ENCODE measurements at regions not wholly inside any gene's neighbourhood (a gene's known extent, or its start where the extent isn't known, plus 50 kb on each side); places are given as distances from the start of the nearest gene placed in this dataset.
A peak's percentile ranks its signal among the peaks of the same experiment; 100 is the strongest.

DNA sequence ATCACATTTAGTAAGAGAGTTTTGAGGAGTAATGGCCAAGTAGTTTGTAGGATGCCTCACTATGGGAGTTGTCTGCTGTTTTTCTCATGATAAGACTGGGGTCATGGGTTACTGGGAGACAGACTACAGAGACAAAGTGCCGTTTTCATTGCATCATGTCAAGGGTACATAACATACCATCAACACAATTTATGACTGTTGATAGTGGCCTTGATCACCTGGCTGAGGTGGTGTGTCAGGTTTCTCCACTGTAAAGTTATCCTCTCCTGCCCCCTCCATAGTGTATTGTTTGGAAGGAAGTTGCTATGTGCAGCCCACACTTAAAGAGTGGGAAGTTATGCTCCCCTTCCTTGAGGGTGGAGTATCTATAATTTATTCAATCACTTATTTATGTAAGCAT lies 263.5 kb upstream of the POU3F1 start:
- H3K4me1 Mint-ChIP-seq (ENCODE audit: insufficient read depth, unreplicated experiment): no peaks in the 10 kb centered on the region
- H3K9me3 Mint-ChIP-seq (ENCODE audit: unreplicated experiment): no peaks in the 10 kb centered on the region
- H3K36me3 Mint-ChIP-seq (ENCODE audit: insufficient read depth, unreplicated experiment): no peaks in the 10 kb centered on the region
- no peak for DNase-seq (ENCODE audit: unreplicated experiment)
- no peak overlapping the region for H3K27ac Mint-ChIP-seq (ENCODE audit: low read depth, unreplicated experiment)
- TF ChIP-seq, protein P1, sequence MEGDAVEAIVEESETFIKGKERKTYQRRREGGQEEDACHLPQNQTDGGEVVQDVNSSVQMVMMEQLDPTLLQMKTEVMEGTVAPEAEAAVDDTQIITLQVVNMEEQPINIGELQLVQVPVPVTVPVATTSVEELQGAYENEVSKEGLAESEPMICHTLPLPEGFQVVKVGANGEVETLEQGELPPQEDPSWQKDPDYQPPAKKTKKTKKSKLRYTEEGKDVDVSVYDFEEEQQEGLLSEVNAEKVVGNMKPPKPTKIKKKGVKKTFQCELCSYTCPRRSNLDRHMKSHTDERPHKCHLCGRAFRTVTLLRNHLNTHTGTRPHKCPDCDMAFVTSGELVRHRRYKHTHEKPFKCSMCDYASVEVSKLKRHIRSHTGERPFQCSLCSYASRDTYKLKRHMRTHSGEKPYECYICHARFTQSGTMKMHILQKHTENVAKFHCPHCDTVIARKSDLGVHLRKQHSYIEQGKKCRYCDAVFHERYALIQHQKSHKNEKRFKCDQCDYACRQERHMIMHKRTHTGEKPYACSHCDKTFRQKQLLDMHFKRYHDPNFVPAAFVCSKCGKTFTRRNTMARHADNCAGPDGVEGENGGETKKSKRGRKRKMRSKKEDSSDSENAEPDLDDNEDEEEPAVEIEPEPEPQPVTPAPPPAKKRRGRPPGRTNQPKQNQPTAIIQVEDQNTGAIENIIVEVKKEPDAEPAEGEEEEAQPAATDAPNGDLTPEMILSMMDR (IDR thresholded peaks at IDR 0.05; ENCODE audit: unreplicated experiment): no peak
- no TSS peak for BruUV-seq (replicated peaks)
- H3K4me3 Mint-ChIP-seq (ENCODE audit: unreplicated experiment): no peak overlapping the region
- intact Hi-C loops (cut with micrococcal nuclease): no loop called here
- ChIA-PET POLR2A (no interaction called here), CTCF (no interaction called here)
- H3K27me3 Mint-ChIP-seq (ENCODE audit: insufficient read depth, unreplicated experiment): peaks cover 56% of the 10 kb centered on the region

DNA sequence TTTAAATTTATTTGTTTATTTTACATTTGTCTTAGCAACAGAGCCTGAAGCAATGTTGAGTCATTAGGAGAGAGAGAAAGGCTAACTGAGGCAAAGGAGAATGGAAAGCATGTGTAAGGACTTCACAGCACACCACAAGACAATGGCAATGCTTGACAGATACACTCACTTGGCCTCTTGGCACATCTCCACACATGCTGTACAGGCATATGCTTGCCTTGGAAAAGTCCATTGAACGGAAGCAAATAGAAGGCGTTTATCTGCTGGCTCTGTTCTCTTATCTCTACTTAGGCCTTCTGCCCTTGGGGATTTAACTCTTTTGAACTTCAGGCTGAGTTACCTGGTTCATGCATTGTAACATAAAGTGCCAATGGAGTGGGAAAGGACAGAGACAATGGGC lies 262.2 kb upstream of the POU3F1 start:
- Mint-ChIP-seq H3K9me3 (ENCODE audit: unreplicated experiment) (no peaks in the 10 kb centered on the region), H3K36me3 (ENCODE audit: insufficient read depth, unreplicated experiment) (no peaks in the 10 kb centered on the region), H3K27me3 (ENCODE audit: insufficient read depth, unreplicated experiment) (peaks cover 61% of the 10 kb centered on the region), H3K4me1 (ENCODE audit: insufficient read depth, unreplicated experiment) (no peaks in the 10 kb centered on the region), H3K27ac (ENCODE audit: low read depth, unreplicated experiment) (no peak overlapping the region), H3K4me3 (ENCODE audit: unreplicated experiment) (no peak overlapping the region)
- ChIA-PET CTCF (interaction anchor here (0.7 kb wide), 1 partner anchor 148 kb away, joined by 3 read pairs; no protein-coding TSS in a partner anchor), POLR2A (no interaction called here)
- intact Hi-C loops (cut with micrococcal nuclease): no loop called here
- peak; percentile 44 for DNase-seq (ENCODE audit: unreplicated experiment)
- BruUV-seq (replicated peaks): no TSS peak
- TF ChIP-seq, protein P1 (IDR thresholded peaks at IDR 0.05; ENCODE audit: unreplicated experiment): no peak

DNA sequence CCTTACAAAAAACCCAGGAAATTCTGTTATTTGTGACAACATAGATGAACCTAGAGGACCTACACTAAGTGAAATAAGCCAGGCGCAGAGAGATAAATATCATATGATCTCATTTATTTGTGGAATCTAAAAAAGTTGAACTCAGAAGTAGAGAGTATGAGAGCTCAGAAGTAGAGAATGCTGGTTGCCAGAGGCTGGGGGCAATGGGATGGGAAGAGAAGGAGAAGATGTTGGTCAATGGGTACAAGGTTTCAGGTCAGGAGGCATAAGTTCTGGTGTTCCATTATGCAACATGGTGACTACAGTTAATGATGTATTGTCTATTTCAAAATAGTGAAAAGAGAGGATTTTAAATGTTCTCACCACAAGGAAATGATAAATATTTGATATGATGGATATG lies 259.1 kb upstream of the POU3F1 start:
- TF ChIP-seq, protein P1 (IDR thresholded peaks at IDR 0.05; ENCODE audit: unreplicated experiment): no peak
- intact Hi-C loops (cut with micrococcal nuclease): no loop called here
- Mint-ChIP-seq H3K36me3 (ENCODE audit: insufficient read depth, unreplicated experiment) (no peaks in the 10 kb centered on the region), H3K9me3 (ENCODE audit: unreplicated experiment) (no peaks in the 10 kb centered on the region), H3K4me3 (ENCODE audit: unreplicated experiment) (no peak overlapping the region), H3K27me3 (ENCODE audit: insufficient read depth, unreplicated experiment) (peaks cover 61% of the 10 kb centered on the region), H3K4me1 (ENCODE audit: insufficient read depth, unreplicated experiment) (no peaks in the 10 kb centered on the region), H3K27ac (ENCODE audit: low read depth, unreplicated experiment) (no peak overlapping the region)
- ChIA-PET CTCF (no interaction called here), POLR2A (no interaction called here)
- no TSS peak for BruUV-seq (replicated peaks)
- DNase-seq (ENCODE audit: unreplicated experiment): no peak

DNA sequence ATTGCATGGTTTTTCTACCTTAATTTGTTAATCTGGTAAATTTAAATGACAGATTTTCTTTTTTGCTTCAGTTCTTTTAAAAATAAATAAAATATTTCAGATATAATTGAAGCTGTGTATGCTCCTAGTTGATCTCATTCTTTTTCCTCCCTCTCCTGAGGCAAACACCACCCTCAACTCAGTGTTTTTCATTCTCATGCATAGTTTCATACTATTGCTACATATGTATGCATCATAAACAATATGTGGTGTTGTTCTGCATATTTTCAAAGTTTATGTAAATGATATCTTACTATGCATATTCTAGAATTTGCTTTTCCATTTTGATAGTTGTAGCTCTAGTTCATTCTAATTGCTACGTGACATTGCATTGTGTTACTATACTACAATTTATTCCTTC lies 257.2 kb upstream of the POU3F1 start:
- CTCF ChIA-PET: no interaction called here
- POLR2A ChIA-PET: no interaction called here
- TF ChIP-seq, protein P1 (IDR thresholded peaks at IDR 0.05; ENCODE audit: unreplicated experiment): no peak
- H3K27ac Mint-ChIP-seq (ENCODE audit: low read depth, unreplicated experiment): no peak overlapping the region
- no peaks in the 10 kb centered on the region for H3K4me1 Mint-ChIP-seq (ENCODE audit: insufficient read depth, unreplicated experiment)
- H3K4me3 Mint-ChIP-seq (ENCODE audit: unreplicated experiment): no peak overlapping the region
- no TSS peak for BruUV-seq (replicated peaks)
- no peaks in the 10 kb centered on the region for H3K9me3 Mint-ChIP-seq (ENCODE audit: unreplicated experiment)
- H3K27me3 Mint-ChIP-seq (ENCODE audit: insufficient read depth, unreplicated experiment): peaks cover 62% of the 10 kb centered on the region
- intact Hi-C loops (cut with micrococcal nuclease): no loop called here
- H3K36me3 Mint-ChIP-seq (ENCODE audit: insufficient read depth, unreplicated experiment): no peaks in the 10 kb centered on the region
- no peak for DNase-seq (ENCODE audit: unreplicated experiment)
